NCI-H460 (cell line): ENCODE measurements at regions not wholly inside any gene's neighbourhood (a gene's known extent, or its start where the extent isn't known, plus 50 kb on each side); places are given as distances from the start of the nearest gene placed in this dataset.

Source experiments
- DNase-seq: peaks from one replicate; pipeline ENCODE4 v3.0.0-alpha.2; 2016; ENCODE audit warnings: low read depth; ENCODE audit errors: extremely low read depth
- small RNA-seq, 2 experiments: library from RNA; depleted of rRNA; stranded (forward); fragments of <200 nt; gene quantifications; one replicate each; pipeline ENCODE3, GENCODE V24; 2014

GRCh38 chr20:24039196-24039595 lies 50.6 kb upstream of the GGTLC1 start:
- no peak for DNase-seq

Small RNAs in the stretch of these regions (small RNA-seq; reads per million reads assigned to genes)
- 0 reads per million in 2 experiments for gene RNU1-23P
